Thyroid gland (tissue), 4 donors: ENCODE measurements at regions not wholly inside any gene's neighbourhood (a gene's known extent, or its start where the extent isn't known, plus 50 kb on each side); places are given as distances from the start of the nearest gene placed in this dataset.

ENCODE experiments used
- POLR2A ChIP-seq, 2 donors: fragments of 450-650 bp; IDR thresholded peaks; one replicate each; pipeline ENCODE4 v1.6.1; 2017; ENCODE audit warnings: antibody characterized with exemption in 2 of 2, mild to moderate bottlenecking in 2 of 2, moderate library complexity in 1 of 2
- TF ChIP-seq, protein P1 (sequence below), 6 experiments: fragments of 200-600 bp in 3 of 6; fragments of 450-650 bp in 3 of 6; sonication (generic) in 3 of 6; IDR thresholded peaks; one replicate each; pipeline ENCODE4 v1.5.1; 2016 to 2019; ENCODE audit warnings: antibody characterized with exemption in 6 of 6, mild to moderate bottlenecking in 2 of 6, inconsistent platforms in 1 of 6, moderate library complexity in 1 of 6

DNA sequence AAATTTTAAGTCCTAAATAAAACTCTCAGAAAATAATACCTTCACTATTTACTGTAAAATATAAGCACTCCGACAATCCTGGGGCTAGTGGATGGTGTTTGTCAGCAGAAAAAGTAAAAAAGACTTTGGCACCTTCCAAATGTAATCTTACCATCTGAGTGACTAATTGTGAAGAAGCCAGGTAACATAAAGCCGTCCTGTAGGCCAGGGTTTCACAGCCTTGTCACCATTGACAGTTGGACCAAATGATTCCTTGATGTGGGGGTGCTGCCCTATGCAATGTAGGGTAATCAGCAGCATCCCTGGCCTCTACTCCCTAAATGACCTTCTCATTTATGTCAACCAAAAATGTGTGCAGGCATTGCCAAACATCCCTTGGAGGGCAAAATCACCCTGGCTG, 87.2 kb downstream of the CAPZA3 start:
- TF ChIP-seq, protein P1, sequence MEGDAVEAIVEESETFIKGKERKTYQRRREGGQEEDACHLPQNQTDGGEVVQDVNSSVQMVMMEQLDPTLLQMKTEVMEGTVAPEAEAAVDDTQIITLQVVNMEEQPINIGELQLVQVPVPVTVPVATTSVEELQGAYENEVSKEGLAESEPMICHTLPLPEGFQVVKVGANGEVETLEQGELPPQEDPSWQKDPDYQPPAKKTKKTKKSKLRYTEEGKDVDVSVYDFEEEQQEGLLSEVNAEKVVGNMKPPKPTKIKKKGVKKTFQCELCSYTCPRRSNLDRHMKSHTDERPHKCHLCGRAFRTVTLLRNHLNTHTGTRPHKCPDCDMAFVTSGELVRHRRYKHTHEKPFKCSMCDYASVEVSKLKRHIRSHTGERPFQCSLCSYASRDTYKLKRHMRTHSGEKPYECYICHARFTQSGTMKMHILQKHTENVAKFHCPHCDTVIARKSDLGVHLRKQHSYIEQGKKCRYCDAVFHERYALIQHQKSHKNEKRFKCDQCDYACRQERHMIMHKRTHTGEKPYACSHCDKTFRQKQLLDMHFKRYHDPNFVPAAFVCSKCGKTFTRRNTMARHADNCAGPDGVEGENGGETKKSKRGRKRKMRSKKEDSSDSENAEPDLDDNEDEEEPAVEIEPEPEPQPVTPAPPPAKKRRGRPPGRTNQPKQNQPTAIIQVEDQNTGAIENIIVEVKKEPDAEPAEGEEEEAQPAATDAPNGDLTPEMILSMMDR (IDR thresholded peaks at IDR 0.05) = no peak
- TF ChIP-seq POLR2A (IDR thresholded peaks at IDR 0.05) = no peak
